GM18951 (cell line): ENCODE measurements at regions not wholly inside any gene's neighbourhood (a gene's known extent, or its start where the extent isn't known, plus 50 kb on each side); places are given as distances from the start of the nearest gene placed in this dataset.
"Not testable (repeated sequence)": the region's sequence is repeated elsewhere in the genome, so short reads cannot be mapped to it uniquely, and the experiment has no call there.

Source experiments
- POLR2A ChIP-seq: IDR thresholded peaks from 4 replicates; pipeline ENCODE4 v1.6.1; 2011; ENCODE audit warnings: mild to moderate bottlenecking; ENCODE audit not compliant: insufficient read length, insufficient read depth; ENCODE audit errors: extremely low read depth
- in situ Hi-C: fragments of 300-500 bp; cut with MboI; formaldehyde crosslinking; loops from one replicate; pipeline ENCODE4 v1.12.0; 2022; ENCODE audit warnings: low sequenced_read_pairs, mixed read lengths, inconsistent platforms; ENCODE audit not compliant: unreplicated experiment

GRCh38 chrX:138917781-138918180, 206.3 kb upstream of the FGF13 start:
- in situ Hi-C loops, result no loop called here
- no peak for TF ChIP-seq POLR2A

- in situ Hi-C loops, result no loop called here
- TF ChIP-seq POLR2A, result no peak
Measured at GRCh38 chrX:138914767-138915166, 203.2 kb upstream of the FGF13 start.

- TF ChIP-seq POLR2A, result no peak
- in situ Hi-C loops, result no loop called here
Measured at GRCh38 chrX:138908577-138908976, 197.1 kb upstream of the FGF13 start.

GRCh38 chrX:138897621-138898492, 186.3 kb upstream of the FGF13 start:
- TF ChIP-seq POLR2A, result no peak

GRCh38 chrX:138890491-138890890, 179.0 kb upstream of the FGF13 start:
- in situ Hi-C loops, result no loop called here
- no peak for TF ChIP-seq POLR2A

More at GRCh38 chrX:138897621-138898492, 186.3 kb upstream of the FGF13 start:
- in situ Hi-C loops, result no loop called here

- no peak for TF ChIP-seq POLR2A
- in situ Hi-C loops, result no loop called here
Measured at GRCh38 chrX:138889149-138889548, 177.6 kb upstream of the FGF13 start.

GRCh38 chrX:138886769-138887168, 175.3 kb upstream of the FGF13 start:
- TF ChIP-seq POLR2A, result no peak
- in situ Hi-C loops, result no loop called here

- in situ Hi-C loops, result no loop called here
- TF ChIP-seq POLR2A, result no peak
Measured at GRCh38 chrX:138885886-138886285, 174.4 kb upstream of the FGF13 start.

GRCh38 chrX:138880293-138880692, 168.8 kb upstream of the FGF13 start:
- in situ Hi-C loops, result not testable (repeated sequence)

GRCh38 chrX:138877746-138878145, 166.2 kb upstream of the FGF13 start:
- in situ Hi-C loops, result no loop called here
- no peak for TF ChIP-seq POLR2A

GRCh38 chrX:138875472-138875871, 164.0 kb upstream of the FGF13 start:
- TF ChIP-seq POLR2A, result no peak
- in situ Hi-C loops, result no loop called here

GRCh38 chrX:138874271-138874935, 162.9 kb upstream of the FGF13 start:
- TF ChIP-seq POLR2A, result no peak

GRCh38 chrX:138873640-138874039, 162.1 kb upstream of the FGF13 start:
- in situ Hi-C loops, result not testable (repeated sequence)

More at GRCh38 chrX:138874271-138874935, 162.9 kb upstream of the FGF13 start:
- in situ Hi-C loops, result no loop called here

- in situ Hi-C loops, result no loop called here
- TF ChIP-seq POLR2A, result no peak
Measured at GRCh38 chrX:138872537-138872936, 161.0 kb upstream of the FGF13 start.
